ENCODE measurements at regions not wholly inside any gene's neighbourhood (a gene's known extent, or its start where the extent isn't known, plus 50 kb on each side); places are given as distances from the start of the nearest gene placed in this dataset.

- Histone ChIP-seq H3K4me2 (replicated peaks; ENCODE audit: low read depth, low read length, poor library complexity, severe bottlenecking) (no peak overlapping the region), H4K20me1 (ENCODE audit: control insufficient read depth, insufficient read depth, low read length, poor library complexity, severe bottlenecking) (no peaks in the 10 kb centered on the region), H3K9ac (ENCODE audit: low read length) (no peak overlapping the region), H3K4me3 (ENCODE audit: control extremely low read depth in 1 of 5, extremely low read depth in 1 of 5, insufficient read depth in 1 of 5, low read depth in 2 of 5, low read length in 4 of 5) (no peak overlapping the region), H3K27ac (ENCODE audit: low read length in 2 of 2) (no peak overlapping the region), H3K79me2 (ENCODE audit: control insufficient read depth, insufficient read depth, low read length) (no peaks in the 10 kb centered on the region), H3K27me3 (replicated peaks in 1 of 4; ENCODE audit: control extremely low read depth in 1 of 4, control insufficient read depth in 3 of 4, insufficient read depth in 4 of 4, low read length in 3 of 4) (no peaks in the 10 kb centered on the region), H3K36me3 (replicated peaks in 1 of 2; ENCODE audit: control extremely low read depth in 1 of 2, control insufficient read depth in 1 of 2, extremely low read depth in 1 of 2, insufficient read depth in 2 of 2, low read length in 1 of 2) (no peaks in the 10 kb centered on the region), H3K4me1 (ENCODE audit: control insufficient read depth in 2 of 2, insufficient read depth in 2 of 2, low read length in 2 of 2) (no peaks in the 10 kb centered on the region), H3K9me3 (ENCODE audit: control extremely low read depth in 1 of 3, control insufficient read depth in 2 of 3, insufficient read depth in 1 of 3, low read length in 2 of 3) (no peaks in the 10 kb centered on the region), H2AFZ (ENCODE audit: insufficient read depth, low read depth, low read length, poor library complexity, severe bottlenecking) (no peak overlapping the region)
- no peak overlapping the region for H3K4me3 Mint-ChIP-seq
- TF ChIP-seq EZH2 (IDR thresholded peaks at IDR 0.05; ENCODE audit: borderline replicate concordance, insufficient read depth, low read depth, low read length, poor library complexity, severe bottlenecking): no peak
- peak; percentile 37 for TF ChIP-seq CTCF (IDR thresholded peaks at IDR 0.05)
- H3K4me1 Mint-ChIP-seq: no peaks in the 10 kb centered on the region
- intact Hi-C loops (cut with micrococcal nuclease): no loop called here
- WGBS (ENCODE audit: insufficient coverage): 31% methylated on average over 5 of the region's 12 CpGs
- H3K27ac Mint-ChIP-seq: no peak overlapping the region
- POLR2A ChIA-PET: no interaction called here
- H3K27me3 Mint-ChIP-seq: no peaks in the 10 kb centered on the region
- CTCF ChIA-PET: no interaction called here
- H3K9me3 Mint-ChIP-seq (ENCODE audit: insufficient read depth): peaks cover 4% of the 10 kb centered on the region
- no peak for ATAC-seq (ENCODE audit: low read depth)
- peak; percentile 5 for DNase-seq
Measured at GRCh38 chr12:128069359-128069997, 197.5 kb upstream of the TMEM132C start.

DNA sequence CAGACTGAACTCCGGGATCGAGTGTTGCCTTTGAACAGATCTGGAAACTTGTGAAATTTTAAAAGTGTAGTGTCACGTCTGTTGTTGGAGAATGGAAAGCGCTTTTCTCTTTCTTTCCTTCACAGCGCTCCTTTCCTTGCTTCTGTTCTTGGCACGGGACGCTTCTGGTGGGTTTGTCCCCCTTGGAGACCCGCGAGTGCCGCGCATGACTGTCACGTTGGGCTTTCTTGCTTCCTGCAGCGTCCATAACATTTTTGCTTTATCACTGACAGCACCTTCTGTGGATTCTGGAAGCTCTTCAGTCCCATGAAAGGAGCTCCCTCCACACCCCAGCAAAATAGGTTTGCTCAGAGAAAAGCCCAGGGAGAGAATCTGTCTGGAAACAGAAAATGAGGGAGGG lies 193.0 kb upstream of the TMEM132C start:
- intact Hi-C loops (cut with micrococcal nuclease): no loop called here
- POLR2A ChIA-PET: no interaction called here
- TF ChIP-seq EZH2 (IDR thresholded peaks at IDR 0.05; ENCODE audit: borderline replicate concordance, insufficient read depth, low read depth, low read length, poor library complexity, severe bottlenecking) (no peak), CTCF (IDR thresholded peaks at IDR 0.05) (no peak)
- ATAC-seq (ENCODE audit: low read depth): no peak
- Mint-ChIP-seq H3K27ac (no peak overlapping the region), H3K4me3 (no peak overlapping the region), H3K9me3 (ENCODE audit: insufficient read depth) (peaks cover 4% of the 10 kb centered on the region), H3K27me3 (no peaks in the 10 kb centered on the region), H3K4me1 (no peaks in the 10 kb centered on the region)
- Histone ChIP-seq H3K4me1 (ENCODE audit: control insufficient read depth in 2 of 2, insufficient read depth in 2 of 2, low read length in 2 of 2) (no peaks in the 10 kb centered on the region), H2AFZ (ENCODE audit: insufficient read depth, low read depth, low read length, poor library complexity, severe bottlenecking) (no peak overlapping the region), H3K27ac (ENCODE audit: low read length in 2 of 2) (no peak overlapping the region), H4K20me1 (ENCODE audit: control insufficient read depth, insufficient read depth, low read length, poor library complexity, severe bottlenecking) (no peaks in the 10 kb centered on the region), H3K4me2 (replicated peaks; ENCODE audit: low read depth, low read length, poor library complexity, severe bottlenecking) (no peak overlapping the region), H3K36me3 (replicated peaks in 1 of 2; ENCODE audit: control extremely low read depth in 1 of 2, control insufficient read depth in 1 of 2, extremely low read depth in 1 of 2, insufficient read depth in 2 of 2, low read length in 1 of 2) (no peaks in the 10 kb centered on the region), H3K79me2 (ENCODE audit: control insufficient read depth, insufficient read depth, low read length) (no peaks in the 10 kb centered on the region), H3K27me3 (replicated peaks in 1 of 4; ENCODE audit: control extremely low read depth in 1 of 4, control insufficient read depth in 3 of 4, insufficient read depth in 4 of 4, low read length in 3 of 4) (no peaks in the 10 kb centered on the region), H3K4me3 (ENCODE audit: control extremely low read depth in 1 of 5, extremely low read depth in 1 of 5, insufficient read depth in 1 of 5, low read depth in 2 of 5, low read length in 4 of 5) (no peak overlapping the region), H3K9me3 (ENCODE audit: control extremely low read depth in 1 of 3, control insufficient read depth in 2 of 3, insufficient read depth in 1 of 3, low read length in 2 of 3) (peaks cover 0 to 8% (median 0%) of the 10 kb centered on the region in 3 donors), H3K9ac (ENCODE audit: low read length) (no peak overlapping the region)
- CTCF ChIA-PET: no interaction called here
- 94% methylated on average over 11 of the region's 13 CpGs for WGBS (ENCODE audit: insufficient coverage)
- no peak for DNase-seq

Data from B cell (primary cell).